ENCODE measurements at regions not wholly inside any gene's neighbourhood (a gene's known extent, or its start where the extent isn't known, plus 50 kb on each side); places are given as distances from the start of the nearest gene placed in this dataset.
A peak's percentile ranks its signal among the peaks of the same experiment; 100 is the strongest.

GRCh38 chr14:65959563-65960024 lies 526.6 kb upstream of the CCDC196 start:
- no peak overlapping the region for H3K4me3 ChIP-seq (ENCODE audit: low read depth, low read length)
- TF ChIP-seq, protein P1, sequence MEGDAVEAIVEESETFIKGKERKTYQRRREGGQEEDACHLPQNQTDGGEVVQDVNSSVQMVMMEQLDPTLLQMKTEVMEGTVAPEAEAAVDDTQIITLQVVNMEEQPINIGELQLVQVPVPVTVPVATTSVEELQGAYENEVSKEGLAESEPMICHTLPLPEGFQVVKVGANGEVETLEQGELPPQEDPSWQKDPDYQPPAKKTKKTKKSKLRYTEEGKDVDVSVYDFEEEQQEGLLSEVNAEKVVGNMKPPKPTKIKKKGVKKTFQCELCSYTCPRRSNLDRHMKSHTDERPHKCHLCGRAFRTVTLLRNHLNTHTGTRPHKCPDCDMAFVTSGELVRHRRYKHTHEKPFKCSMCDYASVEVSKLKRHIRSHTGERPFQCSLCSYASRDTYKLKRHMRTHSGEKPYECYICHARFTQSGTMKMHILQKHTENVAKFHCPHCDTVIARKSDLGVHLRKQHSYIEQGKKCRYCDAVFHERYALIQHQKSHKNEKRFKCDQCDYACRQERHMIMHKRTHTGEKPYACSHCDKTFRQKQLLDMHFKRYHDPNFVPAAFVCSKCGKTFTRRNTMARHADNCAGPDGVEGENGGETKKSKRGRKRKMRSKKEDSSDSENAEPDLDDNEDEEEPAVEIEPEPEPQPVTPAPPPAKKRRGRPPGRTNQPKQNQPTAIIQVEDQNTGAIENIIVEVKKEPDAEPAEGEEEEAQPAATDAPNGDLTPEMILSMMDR (IDR thresholded peaks at IDR 0.05; ENCODE audit: insufficient read depth, low read length, missing control alignments): no peak
- POLR2A ChIA-PET: no interaction called here
- no peak for DNase-seq (ENCODE audit: low read depth, low spot score)
- CTCF ChIA-PET: interaction anchor here (0.8 to 7.7 kb wide), 28 partner anchors 9 to 801 kb away, joined by 3 to 138 read pairs (median 5); partner anchors contain the start of gene FUT8

GRCh38 chr14:65961004-65961403 lies 525.2 kb upstream of the CCDC196 start:
- CTCF ChIA-PET: interaction anchor here (0.6 to 7.7 kb wide), 27 partner anchors 8 to 974 kb away, joined by 3 to 138 read pairs (median 4); partner anchors contain the start of gene FUT8
- TF ChIP-seq, protein P1 (IDR thresholded peaks at IDR 0.05; ENCODE audit: insufficient read depth, low read length, missing control alignments): peak; percentile 53
- H3K4me3 ChIP-seq (ENCODE audit: low read depth, low read length): no peak overlapping the region
- POLR2A ChIA-PET: no interaction called here
- no peak for DNase-seq (ENCODE audit: low read depth, low spot score)

- TF ChIP-seq, protein P1 (IDR thresholded peaks at IDR 0.05; ENCODE audit: insufficient read depth, low read length, missing control alignments): no peak
- DNase-seq (ENCODE audit: low read depth, low spot score): no peak
- ChIA-PET CTCF (interaction anchor here (2.4 kb wide), 1 partner anchor 548 kb away, joined by 7 read pairs; no protein-coding TSS in a partner anchor), POLR2A (no interaction called here)
- no peak overlapping the region for H3K4me3 ChIP-seq (ENCODE audit: low read depth, low read length)
These were observed 523.2 kb upstream of the CCDC196 start for GRCh38 chr14:65962952-65963351.

DNA sequence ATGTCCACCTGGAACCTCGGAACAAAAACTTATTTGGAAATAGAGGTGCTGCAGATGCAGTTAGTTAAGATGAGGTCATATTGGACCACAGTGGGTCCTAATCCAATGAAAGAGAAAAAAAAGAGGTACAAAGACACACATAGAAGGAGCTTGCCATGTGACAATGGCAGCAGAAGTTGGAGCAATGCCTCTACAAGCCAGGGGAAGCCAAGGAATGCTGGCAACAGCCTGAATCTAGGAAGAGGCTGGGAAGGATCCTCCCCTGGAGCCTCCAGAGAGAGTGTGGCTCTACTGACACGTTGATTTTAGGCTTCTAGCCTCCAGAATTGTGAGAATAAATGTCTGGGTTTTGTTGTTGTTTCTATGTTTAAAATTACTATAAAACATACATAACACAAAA lies 521.8 kb upstream of the CCDC196 start:
- CTCF ChIA-PET: interaction anchor here (1.0 to 2.4 kb wide), 2 partner anchors 12 to 549 kb away, joined by 4 to 7 read pairs; no protein-coding TSS in a partner anchor
- TF ChIP-seq, protein P1 (IDR thresholded peaks at IDR 0.05; ENCODE audit: insufficient read depth, low read length, missing control alignments): no peak
- POLR2A ChIA-PET: no interaction called here
- DNase-seq (ENCODE audit: low read depth, low spot score): no peak
- H3K4me3 ChIP-seq (ENCODE audit: low read depth, low read length): no peak overlapping the region

DNA sequence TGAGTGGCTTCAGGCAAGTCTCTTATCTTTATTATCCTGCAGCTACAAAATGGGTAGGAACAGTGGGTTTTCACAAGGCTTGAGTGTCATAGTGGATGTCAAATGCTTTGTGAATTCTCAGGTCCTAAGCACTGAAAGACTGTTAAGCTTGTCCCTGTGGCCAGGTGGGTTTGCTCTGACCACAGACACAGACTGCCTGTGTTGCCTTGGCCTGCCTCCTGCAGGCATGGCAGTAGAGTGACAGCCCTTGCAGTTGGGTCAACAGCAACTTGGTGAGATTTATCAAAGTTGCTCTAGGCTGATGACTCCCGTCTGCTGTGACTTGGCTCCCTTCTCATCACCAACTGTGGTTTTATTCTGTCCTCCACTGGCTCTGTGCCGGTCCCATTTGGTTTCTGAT lies 520.0 kb upstream of the CCDC196 start:
- DNase-seq (ENCODE audit: low read depth, low spot score): no peak
- no peak overlapping the region for H3K4me3 ChIP-seq (ENCODE audit: low read depth, low read length)
- ChIA-PET CTCF (interaction anchor here (1.7 to 2.5 kb wide), 2 partner anchors 11 to 105 kb away, joined by 8 read pairs; no protein-coding TSS in a partner anchor), POLR2A (no interaction called here)
- TF ChIP-seq, protein P1 (IDR thresholded peaks at IDR 0.05; ENCODE audit: insufficient read depth, low read length, missing control alignments): no peak

DNA sequence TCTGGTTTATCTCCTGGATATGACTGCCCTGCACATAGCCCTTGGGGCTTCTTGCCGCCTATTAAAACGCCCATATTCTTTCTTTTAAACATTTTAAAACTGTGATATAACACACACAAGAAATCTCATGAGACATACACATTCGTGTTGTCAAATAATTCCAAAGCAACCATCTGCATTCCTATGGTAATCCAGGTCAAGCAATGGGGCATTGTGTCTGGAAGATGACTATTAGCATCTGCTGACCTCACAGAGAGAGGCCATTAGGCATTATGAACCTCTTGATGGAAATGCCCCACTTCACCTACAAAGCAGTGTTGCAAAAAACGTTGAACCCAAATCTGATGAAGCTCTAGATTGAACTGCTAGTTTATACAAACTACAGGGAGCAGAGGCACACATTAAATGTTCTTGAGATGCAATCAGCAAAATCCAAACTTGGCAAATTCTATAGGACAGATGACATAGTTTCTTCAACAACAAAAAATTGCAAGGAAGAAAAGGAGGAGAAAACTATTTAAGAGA lies 513.8 kb upstream of the CCDC196 start:
- H3K4me3 ChIP-seq (ENCODE audit: low read depth, low read length): no peak overlapping the region
- POLR2A ChIA-PET: no interaction called here
- TF ChIP-seq, protein P1 (IDR thresholded peaks at IDR 0.05; ENCODE audit: insufficient read depth, low read length, missing control alignments): no peak
- peak; percentile 19 for DNase-seq (ENCODE audit: low read depth, low spot score)
- CTCF ChIA-PET: interaction anchor here (8.0 kb wide), 1 partner anchor 13 kb away, joined by 57 read pairs; no protein-coding TSS in a partner anchor

All from AG04449 (cell line).